GM12892 (cell line): ENCODE measurements at regions not wholly inside any gene's neighbourhood (a gene's known extent, or its start where the extent isn't known, plus 50 kb on each side); places are given as distances from the start of the nearest gene placed in this dataset.

ENCODE experiments used
- POLR2A ChIP-seq: IDR thresholded peaks from 2 replicates; pipeline ENCODE4 v1.6.1; 2011; ENCODE audit warnings: low read depth, low read length, control low read depth
- POLR2AphosphoS5 ChIP-seq: IDR thresholded peaks from 2 replicates; pipeline ENCODE4 v1.6.1; 2011; ENCODE audit warnings: low read depth, low read length, control low read depth
- TAF1 ChIP-seq: IDR thresholded peaks from 2 replicates; pipeline ENCODE4 v1.6.1; 2011; ENCODE audit warnings: low read depth, mild to moderate bottlenecking, control low read depth, low read length, borderline replicate concordance

DNA sequence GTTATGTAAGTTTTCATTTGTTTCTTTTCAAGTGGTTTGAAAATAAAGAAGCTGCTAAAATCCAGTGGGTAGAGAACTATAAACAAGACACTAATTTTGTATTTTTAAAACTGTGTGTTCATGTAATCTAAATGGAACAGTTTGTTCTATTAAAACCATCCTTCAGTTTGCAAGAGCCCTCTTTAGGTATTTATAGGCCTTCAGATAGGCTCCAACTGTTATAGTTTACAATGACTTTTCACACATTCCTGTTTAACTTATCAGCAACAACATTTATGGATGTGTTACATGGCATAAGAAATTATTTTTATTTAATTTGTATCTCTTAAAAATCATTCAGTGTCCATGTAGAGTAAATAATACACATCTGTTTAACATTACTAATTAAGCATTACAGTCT lies 126.7 kb upstream of the SLCO6A1 start:
- TF ChIP-seq TAF1: no peak
- no peak for TF ChIP-seq POLR2A
- no peak for TF ChIP-seq POLR2AphosphoS5
